Astrocyte (in vitro differentiated cells and primary cell): ENCODE measurements at regions not wholly inside any gene's neighbourhood (a gene's known extent, or its start where the extent isn't known, plus 50 kb on each side); places are given as distances from the start of the nearest gene placed in this dataset.

Experiments
- DNase-seq: peaks from one replicate; pipeline ENCODE4 v3.0.0-alpha.2; 2010; ENCODE audit warnings: low read depth
- FAIRE-seq: peaks from 2 replicates; lab custom pipeline; 2011; peaks lifted over from hg19 to GRCh38; lab: Jason Lieb, UNC
- H2AFZ ChIP-seq: 2 replicates; pipeline ENCODE4 v1.6.0; 2012; ENCODE audit warnings: low read depth, low read length, inconsistent platforms
- H3K27ac ChIP-seq: 2 replicates; pipeline ENCODE4 v1.5.1; 2011; ENCODE audit warnings: low read depth, low read length, inconsistent platforms
- H3K27me3 ChIP-seq: 2 replicates; pipeline ENCODE4 v1.6.0; 2011; ENCODE audit warnings: low read length, inconsistent platforms; ENCODE audit not compliant: insufficient read depth
- H3K36me3 ChIP-seq: 2 replicates; pipeline ENCODE4 v1.5.1; 2011; ENCODE audit warnings: low read length, inconsistent platforms; ENCODE audit not compliant: insufficient read depth
- H3K4me1 ChIP-seq: 2 replicates; pipeline ENCODE4 v1.5.1; 2011; ENCODE audit warnings: low read length, inconsistent platforms; ENCODE audit not compliant: insufficient read depth
- H3K4me2 ChIP-seq: 2 replicates; pipeline ENCODE4 v1.6.0; 2012; ENCODE audit warnings: low read length, inconsistent platforms
- H3K4me3 ChIP-seq: 2 replicates; pipeline ENCODE4 v1.5.1; 2011; ENCODE audit warnings: low read depth, mild to moderate bottlenecking, low read length, inconsistent platforms; ENCODE audit not compliant: insufficient read depth
- H3K79me2 ChIP-seq: 2 replicates; pipeline ENCODE4 v1.6.0; 2012; ENCODE audit warnings: mild to moderate bottlenecking, low read length, inconsistent platforms; ENCODE audit not compliant: insufficient read depth
- H3K9ac ChIP-seq: 2 replicates; pipeline ENCODE4 v1.6.0; 2012; ENCODE audit warnings: mild to moderate bottlenecking, low read length, inconsistent platforms
- H3K9me3 ChIP-seq: 2 replicates; pipeline ENCODE4 v1.5.1; 2012; ENCODE audit warnings: low read depth, mild to moderate bottlenecking, low read length, inconsistent platforms; ENCODE audit not compliant: insufficient read depth
- H4K20me1 ChIP-seq: 2 replicates; pipeline ENCODE4 v1.6.0; 2012; ENCODE audit warnings: low read length, inconsistent platforms; ENCODE audit not compliant: insufficient read depth
- H3K27ac Mint-ChIP-seq: one replicate; pipeline ENCODE4 v1.8.0; 2021; ENCODE audit warnings: mild to moderate bottlenecking, mixed read lengths; ENCODE audit not compliant: unreplicated experiment
- H3K27me3 Mint-ChIP-seq: one replicate; pipeline ENCODE4 v1.8.0; 2021; ENCODE audit warnings: low read depth, mixed read lengths; ENCODE audit not compliant: unreplicated experiment
- H3K36me3 Mint-ChIP-seq: one replicate; pipeline ENCODE4 v1.8.0; 2021; ENCODE audit warnings: low read depth, mixed read lengths; ENCODE audit not compliant: unreplicated experiment
- H3K4me1 Mint-ChIP-seq: one replicate; pipeline ENCODE4 v1.8.0; 2021; ENCODE audit warnings: low read depth, mixed read lengths; ENCODE audit not compliant: unreplicated experiment
- H3K4me3 Mint-ChIP-seq: one replicate; pipeline ENCODE4 v1.8.0; 2021; ENCODE audit warnings: mild to moderate bottlenecking, moderate library complexity, mixed read lengths; ENCODE audit not compliant: unreplicated experiment
- H3K9me3 Mint-ChIP-seq: one replicate; pipeline ENCODE4 v1.8.0; 2021; ENCODE audit warnings: mild to moderate bottlenecking, mixed read lengths; ENCODE audit not compliant: unreplicated experiment
- EZH2 ChIP-seq: IDR thresholded peaks from 2 replicates; pipeline ENCODE4 v1.6.1; 2012; ENCODE audit warnings: mild to moderate bottlenecking, low read length, inconsistent platforms; ENCODE audit not compliant: insufficient read depth
- TF ChIP-seq, protein P1 (sequence below): IDR thresholded peaks from 2 replicates; pipeline ENCODE4 v1.5.1; 2011; ENCODE audit warnings: low read depth, mild to moderate bottlenecking, inconsistent platforms, low read length, moderate library complexity; ENCODE audit not compliant: insufficient read depth

DNA sequence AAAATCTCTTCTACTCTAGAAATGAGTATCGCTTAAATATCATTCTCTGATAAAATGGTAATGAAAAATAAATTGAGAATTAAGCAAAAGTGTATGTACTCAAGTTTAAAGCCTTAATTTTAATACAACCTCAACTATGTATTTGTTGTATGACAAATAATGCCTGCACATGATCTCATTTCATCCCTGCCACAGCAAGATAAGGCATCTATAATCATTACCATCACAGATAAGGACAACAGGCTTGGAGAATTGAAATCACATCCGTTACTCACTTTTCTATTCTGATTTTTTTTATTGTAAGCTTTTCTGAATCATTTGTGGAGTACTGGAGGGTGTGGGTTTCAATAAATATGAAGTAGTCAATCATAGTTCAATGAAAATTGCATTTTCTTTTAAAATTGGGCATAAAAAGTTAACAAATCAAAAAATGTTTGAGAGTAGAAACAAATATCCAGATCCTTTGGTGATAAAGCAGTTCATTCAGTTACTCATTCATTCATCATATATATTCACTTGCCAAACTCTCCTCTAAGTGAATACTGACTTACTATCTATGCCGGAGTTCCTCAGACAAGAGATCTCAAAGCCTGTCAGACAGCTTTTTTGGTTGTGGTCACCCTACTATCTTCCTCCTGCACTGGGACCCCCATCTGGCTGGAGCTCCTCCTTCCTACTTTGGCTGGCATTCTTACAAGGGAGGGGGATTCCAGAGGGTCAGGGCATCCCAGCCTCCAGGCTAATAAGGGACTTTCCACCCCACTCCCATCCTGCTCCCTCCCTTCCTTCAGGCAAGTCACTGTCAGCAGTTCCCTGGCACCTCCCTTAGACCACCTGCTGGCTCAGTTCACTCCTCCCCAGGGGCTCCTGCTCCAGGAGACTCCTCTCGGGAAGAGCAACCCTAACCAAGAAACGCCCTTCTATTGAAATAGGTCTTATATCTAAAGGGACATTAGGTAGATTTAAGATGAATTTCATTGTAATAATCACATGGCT is 118.6 kb downstream of the OGFRL1 start:
- Histone ChIP-seq H3K4me3 (no peak overlapping the region), H4K20me1 (no peaks in the 10 kb centered on the region), H3K36me3 (peaks cover 6% of the 10 kb centered on the region), H3K4me1 (peaks cover 66% of the 10 kb centered on the region), H3K9me3 (no peaks in the 10 kb centered on the region), H2AFZ (no peak overlapping the region), H3K4me2 (peak overlapping the region; percentile 26), H3K27me3 (no peaks in the 10 kb centered on the region), H3K9ac (peak overlapping the region; percentile 30), H3K79me2 (peaks cover 52% of the 10 kb centered on the region), H3K27ac (peak overlapping the region; percentile 44)
- FAIRE-seq = no peak
- TF ChIP-seq, protein P1, sequence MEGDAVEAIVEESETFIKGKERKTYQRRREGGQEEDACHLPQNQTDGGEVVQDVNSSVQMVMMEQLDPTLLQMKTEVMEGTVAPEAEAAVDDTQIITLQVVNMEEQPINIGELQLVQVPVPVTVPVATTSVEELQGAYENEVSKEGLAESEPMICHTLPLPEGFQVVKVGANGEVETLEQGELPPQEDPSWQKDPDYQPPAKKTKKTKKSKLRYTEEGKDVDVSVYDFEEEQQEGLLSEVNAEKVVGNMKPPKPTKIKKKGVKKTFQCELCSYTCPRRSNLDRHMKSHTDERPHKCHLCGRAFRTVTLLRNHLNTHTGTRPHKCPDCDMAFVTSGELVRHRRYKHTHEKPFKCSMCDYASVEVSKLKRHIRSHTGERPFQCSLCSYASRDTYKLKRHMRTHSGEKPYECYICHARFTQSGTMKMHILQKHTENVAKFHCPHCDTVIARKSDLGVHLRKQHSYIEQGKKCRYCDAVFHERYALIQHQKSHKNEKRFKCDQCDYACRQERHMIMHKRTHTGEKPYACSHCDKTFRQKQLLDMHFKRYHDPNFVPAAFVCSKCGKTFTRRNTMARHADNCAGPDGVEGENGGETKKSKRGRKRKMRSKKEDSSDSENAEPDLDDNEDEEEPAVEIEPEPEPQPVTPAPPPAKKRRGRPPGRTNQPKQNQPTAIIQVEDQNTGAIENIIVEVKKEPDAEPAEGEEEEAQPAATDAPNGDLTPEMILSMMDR = no peak
- no peak for TF ChIP-seq EZH2
- DNase-seq = no peak
- no peaks in the 10 kb centered on the region for H3K27me3 Mint-ChIP-seq
- no peak overlapping the region for H3K4me3 Mint-ChIP-seq
- H3K4me1 Mint-ChIP-seq = peaks cover 72% of the 10 kb centered on the region
- no peaks in the 10 kb centered on the region for H3K9me3 Mint-ChIP-seq
- peaks cover 11% of the 10 kb centered on the region for H3K36me3 Mint-ChIP-seq
- peak overlapping the region; percentile 70 for H3K27ac Mint-ChIP-seq

DNA sequence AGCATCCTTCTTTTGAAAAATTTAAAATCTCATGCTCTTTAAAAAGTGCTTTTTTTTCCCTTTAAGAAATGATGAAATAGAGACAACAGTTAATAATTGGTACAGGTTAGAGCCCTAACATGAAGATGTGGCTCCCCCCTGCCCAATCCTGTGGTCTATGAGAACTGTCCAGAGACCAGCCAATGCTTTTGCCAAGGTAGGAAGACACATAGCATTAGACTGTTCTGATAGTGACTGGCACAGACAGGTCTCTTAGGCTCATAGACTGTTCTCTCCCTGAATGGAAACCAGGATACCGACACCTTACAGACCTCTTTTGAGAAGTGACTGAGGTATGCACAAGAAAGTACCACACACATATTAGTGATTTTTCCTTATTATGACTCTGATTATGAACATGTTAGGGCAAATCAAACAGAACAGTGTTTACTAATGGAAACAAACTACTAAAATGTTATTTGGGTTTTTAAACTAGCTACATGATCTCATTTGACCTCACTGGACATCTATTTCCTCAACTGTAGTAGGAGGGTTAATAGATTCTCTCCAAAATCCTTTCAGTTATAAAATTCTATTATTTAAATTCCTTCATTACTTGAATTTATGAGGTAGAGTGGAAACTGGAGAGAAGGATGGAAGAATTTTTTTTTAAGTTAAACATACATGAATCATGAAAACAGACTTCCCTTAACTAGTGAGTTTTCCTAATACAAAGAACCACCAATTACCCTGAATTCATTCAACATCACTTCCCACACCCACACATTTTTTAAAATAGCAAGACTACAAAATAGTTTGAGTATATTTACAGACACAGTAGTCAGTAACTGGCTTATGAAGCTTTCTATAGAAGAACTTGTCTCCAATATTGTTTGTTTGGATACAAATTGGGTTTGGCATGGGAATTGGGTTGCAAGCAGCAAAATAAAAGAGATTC is 120.4 kb downstream of the OGFRL1 start:
- Histone ChIP-seq H4K20me1 (no peaks in the 10 kb centered on the region), H3K27ac (peak overlapping the region; percentile 32), H2AFZ (no peak overlapping the region), H3K79me2 (peaks cover 56% of the 10 kb centered on the region), H3K4me3 (no peak overlapping the region), H3K27me3 (no peaks in the 10 kb centered on the region), H3K4me1 (peaks cover 60% of the 10 kb centered on the region), H3K36me3 (peaks cover 3% of the 10 kb centered on the region), H3K9ac (no peak overlapping the region), H3K9me3 (no peaks in the 10 kb centered on the region), H3K4me2 (peak overlapping the region; percentile 16)
- no peaks in the 10 kb centered on the region for H3K9me3 Mint-ChIP-seq
- peak overlapping the region; percentile 63 for H3K27ac Mint-ChIP-seq
- H3K36me3 Mint-ChIP-seq = peaks cover 11% of the 10 kb centered on the region
- H3K27me3 Mint-ChIP-seq = no peaks in the 10 kb centered on the region
- H3K4me3 Mint-ChIP-seq = no peak overlapping the region
- TF ChIP-seq, protein P1 = no peak
- TF ChIP-seq EZH2 = no peak
- FAIRE-seq = no peak
- H3K4me1 Mint-ChIP-seq = peaks cover 70% of the 10 kb centered on the region
- DNase-seq = peak; percentile 67
